DOHH2 (cell line): ENCODE measurements at regions not wholly inside any gene's neighbourhood (a gene's known extent, or its start where the extent isn't known, plus 50 kb on each side); places are given as distances from the start of the nearest gene placed in this dataset.

ENCODE experiments used
- H3F3A ChIP-seq: fragments of 200-600 bp; sonication (generic), shearing (Covaris generic); 2 replicates; pipeline ENCODE4 v1.6.0; 2016; ENCODE audit warnings: antibody characterized with exemption, mild to moderate bottlenecking; ENCODE audit not compliant: control insufficient read depth, insufficient read depth
- H3K27ac ChIP-seq: fragments of 200-600 bp; sonication (generic); 2 replicates; pipeline ENCODE4 v1.5.1; 2014; ENCODE audit warnings: low read depth, mild to moderate bottlenecking, low read length, moderate library complexity
- H3K27me3 ChIP-seq: fragments of 200-600 bp; sonication (generic); 2 replicates; pipeline ENCODE4 v1.6.1; 2014; ENCODE audit warnings: mild to moderate bottlenecking, low read length, mixed read lengths; ENCODE audit not compliant: control insufficient read depth
- H3K36me3 ChIP-seq: fragments of 200-600 bp; sonication (generic); 2 replicates; pipeline ENCODE4 v1.6.1; 2014; ENCODE audit warnings: mild to moderate bottlenecking, low read length, moderate library complexity, mixed read lengths; ENCODE audit not compliant: control insufficient read depth
- H3K4me1 ChIP-seq: fragments of 200-600 bp; sonication (generic); 2 replicates; pipeline ENCODE4 v1.6.1; 2014; ENCODE audit warnings: mild to moderate bottlenecking, low read length, mixed read lengths; ENCODE audit not compliant: control insufficient read depth
- H3K4me2 ChIP-seq: fragments of 200-600 bp; sonication (generic); 2 replicates; pipeline ENCODE4 v1.6.0; 2014; ENCODE audit warnings: mild to moderate bottlenecking, low read length, moderate library complexity
- H3K4me3 ChIP-seq: fragments of 200-600 bp; sonication (generic); 2 replicates; pipeline ENCODE4 v1.5.1; 2014; ENCODE audit warnings: mild to moderate bottlenecking, low read length, mixed read lengths
- H3K79me2 ChIP-seq: fragments of 200-600 bp; sonication (generic); 2 replicates; pipeline ENCODE4 v1.6.1; 2014; ENCODE audit warnings: mild to moderate bottlenecking, low read length, mixed read lengths; ENCODE audit not compliant: control insufficient read depth
- H3K9me2 ChIP-seq: fragments of 200-600 bp; sonication (generic); replicated peaks from 2 replicates; pipeline ENCODE4 v1.6.1; 2014; ENCODE audit warnings: mild to moderate bottlenecking, low read length, mixed read lengths; ENCODE audit not compliant: control insufficient read depth
- H3K9me3 ChIP-seq: fragments of 200-600 bp; sonication (generic); 2 replicates; pipeline ENCODE4 v1.6.1; 2014; ENCODE audit warnings: antibody characterized with exemption, low read length, mixed read lengths; ENCODE audit not compliant: control insufficient read depth, insufficient read depth
- H4K20me1 ChIP-seq: fragments of 200-600 bp; sonication (generic); 2 replicates; pipeline ENCODE4 v1.6.0; 2014; ENCODE audit warnings: low read depth, mild to moderate bottlenecking, antibody characterized with exemption, low read length, moderate library complexity; ENCODE audit not compliant: control insufficient read depth, insufficient read depth
- CTCF ChIP-seq: fragments of 200-600 bp; sonication (generic); IDR thresholded peaks from one replicate; pipeline ENCODE4 v1.5.1; 2014; ENCODE audit warnings: antibody characterized with exemption, mild to moderate bottlenecking, low read depth, low read length; ENCODE audit not compliant: poor library complexity, severe bottlenecking
- EZH2phosphoT487 ChIP-seq: fragments of 200-600 bp; sonication (generic); IDR thresholded peaks from 2 replicates; pipeline ENCODE4 v1.6.1; 2017; ENCODE audit warnings: borderline replicate concordance, mild to moderate bottlenecking, antibody characterized with exemption, low read length, moderate library complexity, mixed read lengths

GRCh38 chr21:38175306-38175705 lies 81.5 kb upstream of the KCNJ15 start:
- Histone ChIP-seq H4K20me1 (no peaks in the 10 kb centered on the region), H3K27ac (no peak overlapping the region)

GRCh38 chr21:38177919-38178652 lies 78.7 kb upstream of the KCNJ15 start:
- no peak overlapping the region for H3K4me3 ChIP-seq
- no peaks in the 10 kb centered on the region for H3K27me3 ChIP-seq
- no peak overlapping the region for H3K4me2 ChIP-seq
- no peaks in the 10 kb centered on the region for H3K9me2 ChIP-seq
- no peaks in the 10 kb centered on the region for H3K4me1 ChIP-seq
- no peaks in the 10 kb centered on the region for H3K79me2 ChIP-seq
- H3K9me3 ChIP-seq = no peaks in the 10 kb centered on the region
- no peak overlapping the region for H3K27ac ChIP-seq
- no peaks in the 10 kb centered on the region for H4K20me1 ChIP-seq
- H3F3A ChIP-seq = no peaks in the 10 kb centered on the region
- no peaks in the 10 kb centered on the region for H3K36me3 ChIP-seq
- TF ChIP-seq CTCF (no peak), EZH2phosphoT487 (no peak)

More at GRCh38 chr21:38175306-38175705, 81.5 kb upstream of the KCNJ15 start:
- H3K4me2 ChIP-seq = no peak overlapping the region
- H3K9me3 ChIP-seq = no peaks in the 10 kb centered on the region
- TF ChIP-seq EZH2phosphoT487 = no peak
- TF ChIP-seq CTCF = no peak
- H3K36me3 ChIP-seq = no peaks in the 10 kb centered on the region
- no peaks in the 10 kb centered on the region for H3F3A ChIP-seq
- no peak overlapping the region for H3K4me3 ChIP-seq
- no peaks in the 10 kb centered on the region for H3K4me1 ChIP-seq
- no peaks in the 10 kb centered on the region for H3K79me2 ChIP-seq
- no peaks in the 10 kb centered on the region for H3K9me2 ChIP-seq
- H3K27me3 ChIP-seq = no peaks in the 10 kb centered on the region

- H3K9me2 ChIP-seq = no peaks in the 10 kb centered on the region
- no peaks in the 10 kb centered on the region for H3K4me1 ChIP-seq
- no peaks in the 10 kb centered on the region for H3F3A ChIP-seq
- H3K9me3 ChIP-seq = no peaks in the 10 kb centered on the region
- H3K79me2 ChIP-seq = no peaks in the 10 kb centered on the region
- H3K27me3 ChIP-seq = no peaks in the 10 kb centered on the region
- no peak overlapping the region for H3K4me3 ChIP-seq
- no peak overlapping the region for H3K27ac ChIP-seq
- H3K4me2 ChIP-seq = no peak overlapping the region
- H3K36me3 ChIP-seq = no peaks in the 10 kb centered on the region
- H4K20me1 ChIP-seq = no peaks in the 10 kb centered on the region
- TF ChIP-seq CTCF (no peak), EZH2phosphoT487 (no peak)
Measured at GRCh38 chr21:38178653-38179470, 77.9 kb upstream of the KCNJ15 start.
